ENCODE measurements at regions not wholly inside any gene's neighbourhood (a gene's known extent, or its start where the extent isn't known, plus 50 kb on each side); places are given as distances from the start of the nearest gene placed in this dataset.

GRCh38 chr2:122368576-122369243 lies 613.3 kb downstream of the TSN start:
- TF ChIP-seq CTCF (IDR thresholded peaks at IDR 0.05; ENCODE audit: low read depth, low read length): no peak
- DNase-seq (ENCODE audit: extremely low read depth, low read depth): no peak

GRCh38 chr2:122378521-122378920 lies 623.1 kb downstream of the TSN start:
- DNase-seq (ENCODE audit: extremely low read depth, low read depth): no peak
- no peak for TF ChIP-seq CTCF (IDR thresholded peaks at IDR 0.05; ENCODE audit: low read depth, low read length)

GRCh38 chr2:122384768-122385333 lies 629.4 kb downstream of the TSN start:
- no peak for TF ChIP-seq CTCF (IDR thresholded peaks at IDR 0.05; ENCODE audit: low read depth, low read length)
- no peak for DNase-seq (ENCODE audit: extremely low read depth, low read depth)

GRCh38 chr2:122388208-122388607 lies 632.8 kb downstream of the TSN start:
- DNase-seq (ENCODE audit: extremely low read depth, low read depth): no peak
- no peak for TF ChIP-seq CTCF (IDR thresholded peaks at IDR 0.05; ENCODE audit: low read depth, low read length)

GRCh38 chr2:122389694-122390093 lies 634.2 kb downstream of the TSN start:
- no peak for DNase-seq (ENCODE audit: extremely low read depth, low read depth)
- TF ChIP-seq CTCF (IDR thresholded peaks at IDR 0.05; ENCODE audit: low read depth, low read length): no peak

GRCh38 chr2:122390406-122390805 lies 635.0 kb downstream of the TSN start:
- no peak for DNase-seq (ENCODE audit: extremely low read depth, low read depth)
- no peak for TF ChIP-seq CTCF (IDR thresholded peaks at IDR 0.05; ENCODE audit: low read depth, low read length)

- TF ChIP-seq CTCF (IDR thresholded peaks at IDR 0.05; ENCODE audit: low read depth, low read length): no peak
- no peak for DNase-seq (ENCODE audit: extremely low read depth, low read depth)
These were observed 636.3 kb downstream of the TSN start for GRCh38 chr2:122391726-122392125.
